HCT116 (cell line): ENCODE measurements at regions not wholly inside any gene's neighbourhood (a gene's known extent, or its start where the extent isn't known, plus 50 kb on each side); places are given as distances from the start of the nearest gene placed in this dataset.

Experiments
- CTCF ChIP-seq, 3 experiments: fragments of 200-600 bp in 1 of 3; sonication (generic) in 1 of 3; IDR thresholded peaks in 2 of 3; conservative IDR thresholded peaks in 1 of 3; 2 replicates each; pipeline ENCODE4 v1.5.1; 2012 to 2017; ENCODE audit warnings: low read depth in 2 of 3, low read length in 2 of 3, antibody characterized with exemption in 1 of 3, borderline replicate concordance in 1 of 3, control low read depth in 1 of 3, mild to moderate bottlenecking in 1 of 3, mixed read lengths in 1 of 3, mixed run types in 1 of 3, moderate library complexity in 1 of 3; ENCODE audit not compliant: insufficient read depth in 1 of 3
- POLR2A ChIP-seq: IDR thresholded peaks from 2 replicates; pipeline ENCODE4 v1.7.0; 2011; ENCODE audit warnings: borderline replicate concordance; ENCODE audit not compliant: insufficient read depth, insufficient read length; ENCODE audit errors: extremely low read depth

GRCh38 chr10:111261081-111261615 lies 184.3 kb downstream of the ADRA2A start:
- TF ChIP-seq CTCF (IDR thresholded peaks at IDR 0.05 in 2 of 3, conservative IDR thresholded peaks at IDR 0.05 in 1 of 3; ENCODE audit: borderline replicate concordance in 1 of 3, insufficient read depth in 1 of 3, low read depth in 2 of 3, low read length in 2 of 3) (no peak), POLR2A (no peak)
